NK-92 (cell line): ENCODE measurements at regions not wholly inside any gene's neighbourhood (a gene's known extent, or its start where the extent isn't known, plus 50 kb on each side); places are given as distances from the start of the nearest gene placed in this dataset.
"Not testable (repeated sequence)": the region's sequence is repeated elsewhere in the genome, so short reads cannot be mapped to it uniquely, and the experiment has no call there.

Experiments
- DNase-seq: peaks from one replicate; lab custom pipeline; 2025; ENCODE audit not compliant: unreplicated experiment; lab: John Stamatoyannopoulos, UW

DNA sequence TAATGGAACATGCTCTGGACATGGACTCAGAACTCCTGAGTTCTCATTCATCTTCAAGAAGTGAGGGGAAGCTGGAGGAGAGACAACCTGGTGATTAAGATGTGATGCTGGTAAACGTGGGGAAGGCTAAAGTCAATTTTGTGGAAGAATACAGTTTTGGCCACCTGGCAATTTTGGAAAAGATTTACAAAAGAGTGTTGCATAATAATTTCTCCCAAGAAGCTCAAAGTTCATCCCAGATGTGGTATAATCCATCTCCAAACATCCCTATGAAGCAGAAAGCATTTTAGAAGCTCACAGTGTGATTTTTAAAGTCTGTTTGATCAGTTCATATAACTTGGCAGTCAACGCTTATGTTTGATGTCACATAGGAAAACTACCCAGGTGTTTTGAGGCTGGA is 208.7 kb downstream of the LMX1A start:
- DNase-seq, result no peak

DNA sequence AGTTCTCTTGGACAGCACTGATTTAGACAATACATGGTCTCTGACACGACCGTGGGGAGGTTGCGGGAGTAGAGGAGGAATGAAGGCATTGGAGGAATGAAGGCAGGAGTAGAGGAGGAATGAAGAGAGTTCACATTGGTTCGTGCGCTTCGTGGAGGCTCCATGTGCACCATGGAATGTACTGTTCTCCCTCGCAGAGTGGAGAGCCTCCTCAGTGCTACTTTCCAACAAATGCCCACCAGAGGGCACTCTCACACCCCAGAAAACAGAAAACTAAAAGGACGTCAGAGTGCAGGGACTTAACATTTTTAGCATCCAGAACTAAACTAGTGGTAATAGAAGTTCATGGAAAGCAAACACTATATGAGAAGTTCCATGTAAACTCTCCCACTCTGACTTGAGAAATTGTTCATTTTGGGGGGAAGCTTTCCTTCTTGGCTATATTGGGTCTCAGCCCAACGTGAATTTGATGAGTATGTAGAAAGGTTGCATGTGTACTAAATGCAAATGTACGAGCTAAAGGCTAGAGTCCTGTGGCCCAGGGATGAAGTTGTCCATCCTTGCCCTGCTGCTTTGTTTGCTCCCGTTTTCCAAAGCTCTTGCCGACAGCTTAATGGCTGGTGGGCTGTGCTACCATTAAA is 211.6 kb downstream of the LMX1A start:
- no peak for DNase-seq

DNA sequence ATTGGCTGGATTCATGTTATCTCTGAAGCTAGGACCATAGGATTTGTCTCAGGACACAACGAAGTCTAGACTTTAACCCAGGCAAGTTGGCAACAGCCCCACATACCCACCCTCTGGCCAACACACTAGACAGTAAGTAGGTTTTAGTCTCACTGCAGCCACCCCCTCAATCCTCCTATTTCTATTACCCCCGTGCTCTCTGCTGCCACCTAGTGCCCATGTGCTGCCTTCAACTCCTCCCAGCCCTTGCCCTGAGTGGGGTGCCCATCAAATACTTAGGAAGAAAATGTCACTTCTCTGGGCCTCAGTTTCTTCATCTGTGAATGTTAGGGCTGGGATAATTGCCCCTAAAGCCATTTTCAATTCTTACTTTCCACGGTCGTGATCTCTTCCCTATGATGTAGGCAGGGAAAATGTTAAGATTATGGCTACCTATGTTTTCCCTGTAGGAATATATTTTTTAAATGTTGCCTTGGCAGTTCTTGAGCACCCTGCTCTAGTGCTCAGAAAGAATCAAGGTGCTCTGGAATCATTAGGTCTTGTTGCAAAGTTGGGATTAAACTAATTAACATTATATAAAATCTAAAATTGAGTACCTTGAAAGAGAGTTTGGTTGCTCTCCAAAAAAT is 213.0 kb downstream of the LMX1A start:
- DNase-seq, result no peak

DNA sequence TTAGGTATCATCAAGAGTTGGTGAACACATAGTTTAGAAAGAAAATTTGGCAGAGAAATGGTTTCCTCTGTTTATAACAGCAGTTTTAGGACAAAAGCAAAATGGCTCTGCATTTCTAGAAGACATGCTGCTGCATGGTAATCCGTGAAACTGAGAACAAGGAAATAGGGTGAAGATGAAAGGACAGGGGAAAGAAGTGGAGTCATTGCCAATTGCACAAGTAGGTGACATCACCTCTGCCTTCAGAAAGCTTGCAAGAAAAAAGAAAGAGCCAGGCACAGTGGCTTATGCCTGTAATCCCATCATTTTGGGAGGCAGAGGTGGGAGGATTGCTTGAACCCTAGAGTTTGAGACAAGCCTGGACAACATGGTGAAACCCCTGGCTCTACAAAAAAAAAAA is 217.6 kb downstream of the LMX1A start:
- no peak for DNase-seq

DNA sequence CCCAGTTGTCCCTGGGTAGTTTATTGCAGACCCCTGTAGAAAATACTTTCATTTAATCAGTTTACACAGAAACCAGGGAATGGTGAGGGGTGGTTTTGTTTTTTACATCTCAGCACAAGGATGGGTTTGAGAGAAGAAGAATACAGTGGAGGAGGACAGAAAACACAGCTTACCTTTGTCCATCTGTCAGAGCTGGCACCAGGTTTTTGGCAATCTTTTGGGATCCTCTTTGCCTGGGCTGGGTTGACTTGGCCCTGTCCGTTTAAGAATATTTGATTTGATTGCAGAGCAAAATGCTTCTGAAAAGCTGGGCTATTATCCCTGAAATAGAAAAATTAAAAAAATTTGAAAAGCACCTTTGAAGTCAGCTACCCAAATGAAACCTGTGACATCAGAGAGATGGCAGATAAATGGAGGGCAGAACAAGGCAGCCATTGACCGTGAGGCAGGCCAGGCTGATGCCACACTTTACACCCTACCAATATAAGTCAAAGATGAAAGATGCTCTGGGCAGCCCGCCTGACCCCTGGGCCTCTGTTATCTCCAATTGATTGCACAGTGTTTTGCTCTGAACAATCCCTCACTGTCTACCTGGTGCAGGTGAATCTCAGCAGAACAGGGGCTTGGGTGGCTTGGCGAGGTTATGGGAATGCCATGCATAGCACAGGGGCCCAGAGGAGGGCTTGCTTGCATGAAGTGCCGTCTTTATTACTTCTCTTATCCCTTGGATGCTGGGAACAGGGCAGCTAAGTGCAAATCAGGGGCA is 218.8 kb downstream of the LMX1A start:
- DNase-seq, result no peak

DNA sequence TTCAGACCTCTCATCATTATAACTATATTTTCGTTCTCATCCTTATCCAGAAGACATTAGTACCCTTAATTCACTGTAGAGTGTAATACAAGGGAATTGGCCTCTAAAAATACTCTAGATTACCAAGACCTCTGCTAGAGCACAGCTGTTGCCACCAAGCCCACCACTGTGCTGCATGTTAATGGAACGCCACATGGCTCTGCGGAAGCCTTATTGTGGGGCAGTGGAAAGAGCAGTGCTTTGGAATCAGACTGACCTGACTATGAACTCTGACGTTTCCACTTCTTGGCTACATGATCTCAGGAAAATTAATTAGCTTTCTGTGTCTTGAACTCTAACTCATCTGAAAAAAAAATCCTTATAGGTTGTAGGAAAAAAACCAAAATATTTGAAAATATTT is 222.1 kb downstream of the LMX1A start:
- DNase-seq, result no peak

DNA sequence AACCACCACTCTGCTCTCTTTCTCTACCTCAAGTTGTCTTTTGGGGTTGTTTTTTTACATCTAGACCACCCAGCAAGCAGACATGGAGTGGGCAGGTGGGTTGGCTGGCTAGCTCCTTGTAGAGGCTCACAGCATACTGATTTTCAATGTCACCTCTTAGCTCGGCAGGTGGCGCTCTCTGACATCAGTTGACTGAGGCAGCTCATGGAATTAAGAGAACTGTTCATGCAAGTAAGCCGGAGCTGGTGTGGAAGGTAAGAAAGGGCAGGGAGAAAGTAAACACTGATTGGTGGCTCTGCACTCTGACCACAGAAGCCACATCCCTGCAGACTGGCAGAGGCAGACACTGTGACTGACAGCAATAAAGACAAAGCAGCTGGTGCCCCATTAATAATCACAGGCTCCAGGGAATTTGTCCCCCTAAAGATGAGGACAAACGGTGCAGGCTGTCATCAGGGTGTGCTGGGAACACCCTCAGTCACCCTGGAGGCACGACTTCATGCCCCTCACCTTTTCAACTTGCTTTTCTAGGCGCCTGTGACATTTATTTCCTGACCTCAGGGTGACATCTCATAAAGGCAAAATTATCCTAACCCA is 226.8 kb downstream of the LMX1A start:
- DNase-seq, result peak; percentile 18

DNA sequence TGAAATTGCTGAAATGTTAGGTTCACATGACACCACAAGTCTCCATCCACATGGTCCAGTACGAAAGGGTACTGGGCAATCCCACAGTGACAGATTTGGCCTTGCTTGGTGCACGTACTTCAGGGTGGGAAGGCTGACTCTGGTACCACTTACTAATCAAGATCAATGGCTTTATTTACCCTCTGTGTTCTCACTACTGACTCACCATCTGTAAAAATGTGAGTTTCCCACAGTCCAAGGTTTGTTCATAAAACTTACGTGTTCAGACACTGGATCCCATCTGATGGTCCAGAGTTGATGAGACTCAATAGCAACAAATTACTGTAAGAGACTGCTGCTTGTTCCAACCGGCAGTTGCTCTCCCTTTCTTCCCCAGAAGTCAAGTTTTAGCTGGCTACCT is 231.7 kb downstream of the LMX1A start:
- DNase-seq, result no peak

DNA sequence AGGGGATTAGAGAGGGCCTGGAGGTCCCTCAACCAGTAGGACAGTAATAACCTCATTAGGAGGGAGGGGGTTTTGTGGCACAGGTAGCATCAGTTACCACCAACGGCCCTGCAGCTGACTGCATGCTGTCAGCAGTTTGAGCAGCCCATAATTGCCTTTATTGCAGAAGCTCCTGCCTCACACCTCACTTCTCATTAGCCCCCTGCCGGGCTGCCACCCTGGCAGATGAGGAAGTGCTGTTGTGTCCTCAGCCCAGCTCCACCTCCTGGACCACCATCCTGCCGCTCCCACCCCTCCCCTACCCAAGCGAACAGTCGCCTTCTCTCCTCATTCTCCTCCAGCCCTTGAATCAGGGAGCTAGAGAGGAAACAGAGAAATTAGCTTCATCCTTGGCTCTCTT is 237.4 kb downstream of the LMX1A start:
- DNase-seq, result no peak

DNA sequence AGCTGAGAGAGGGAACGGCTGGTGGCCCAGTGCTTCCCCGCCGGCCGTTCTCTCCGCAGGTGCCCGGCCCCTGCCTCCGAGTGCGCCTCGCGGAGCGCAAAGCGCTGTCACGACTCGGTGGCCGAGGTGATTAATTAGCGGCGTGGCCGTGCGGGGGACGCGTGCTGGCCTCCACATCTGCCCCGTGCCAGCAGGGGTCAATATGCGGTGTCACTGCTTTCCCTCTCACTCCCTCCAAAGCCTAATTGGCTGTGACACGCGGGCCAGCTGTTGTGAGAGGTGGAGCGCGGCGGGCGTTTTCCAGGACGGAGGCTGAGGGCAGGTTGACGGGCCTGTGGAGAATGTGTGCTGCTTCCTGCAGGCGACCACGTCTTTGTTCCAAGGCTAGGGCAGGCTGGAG is 239.0 kb downstream of the LMX1A start:
- no peak for DNase-seq

DNA sequence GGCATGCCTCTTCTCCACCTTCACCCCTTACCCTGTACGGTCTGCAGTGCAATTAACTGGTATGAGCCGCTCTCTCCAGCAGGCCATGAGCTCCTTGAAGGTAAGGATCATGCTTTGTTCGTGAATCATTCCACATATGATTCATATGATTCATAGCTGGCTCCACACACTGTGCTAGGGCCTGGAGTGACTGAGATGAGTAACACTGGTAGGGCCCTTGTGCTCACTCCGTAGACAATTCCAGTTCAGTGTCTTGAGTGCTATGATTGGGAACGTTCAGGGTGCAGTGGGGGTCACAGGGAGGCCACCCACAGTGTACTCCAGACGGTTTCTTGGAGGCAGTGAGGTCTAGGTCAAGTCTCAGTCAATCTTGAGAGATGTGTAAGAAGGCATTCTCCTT is 239.8 kb downstream of the LMX1A start:
- no peak for DNase-seq

DNA sequence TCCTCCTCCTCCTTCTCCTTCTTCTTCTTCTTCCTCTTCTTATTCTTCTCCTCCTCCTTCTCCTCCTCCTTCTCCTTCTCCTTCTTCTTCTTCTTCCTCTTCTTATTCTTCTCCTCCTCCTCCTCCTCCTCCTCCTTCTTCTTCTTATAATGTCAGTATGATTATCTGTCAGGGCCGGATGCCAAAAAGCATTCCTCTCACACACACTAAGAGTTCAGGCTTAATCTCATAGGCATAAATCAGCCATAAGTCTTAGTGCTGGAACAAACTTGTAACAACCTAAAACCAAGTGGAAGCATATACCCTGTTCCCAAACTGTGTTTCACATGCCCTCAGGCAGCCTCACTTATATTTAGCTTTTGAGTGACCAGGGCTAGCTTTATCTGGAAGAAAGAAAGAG is 240.3 kb downstream of the LMX1A start:
- no peak for DNase-seq

DNA sequence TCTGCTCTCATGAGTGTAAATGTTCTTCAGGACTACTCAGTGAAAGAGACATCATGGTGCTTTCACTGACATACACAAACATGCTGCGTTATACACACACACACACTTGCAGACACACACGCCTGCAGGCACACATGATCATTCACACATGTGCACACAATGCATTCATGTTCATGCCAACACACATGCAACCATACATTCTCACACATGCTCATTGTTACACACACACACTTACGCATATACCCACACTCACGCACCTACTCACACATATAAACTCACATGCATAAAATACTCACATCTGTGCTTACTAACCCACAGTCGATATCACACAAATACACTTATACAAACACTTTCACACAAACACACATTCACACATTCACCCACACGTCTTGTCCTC is 241.6 kb downstream of the LMX1A start:
- DNase-seq, result no peak

DNA sequence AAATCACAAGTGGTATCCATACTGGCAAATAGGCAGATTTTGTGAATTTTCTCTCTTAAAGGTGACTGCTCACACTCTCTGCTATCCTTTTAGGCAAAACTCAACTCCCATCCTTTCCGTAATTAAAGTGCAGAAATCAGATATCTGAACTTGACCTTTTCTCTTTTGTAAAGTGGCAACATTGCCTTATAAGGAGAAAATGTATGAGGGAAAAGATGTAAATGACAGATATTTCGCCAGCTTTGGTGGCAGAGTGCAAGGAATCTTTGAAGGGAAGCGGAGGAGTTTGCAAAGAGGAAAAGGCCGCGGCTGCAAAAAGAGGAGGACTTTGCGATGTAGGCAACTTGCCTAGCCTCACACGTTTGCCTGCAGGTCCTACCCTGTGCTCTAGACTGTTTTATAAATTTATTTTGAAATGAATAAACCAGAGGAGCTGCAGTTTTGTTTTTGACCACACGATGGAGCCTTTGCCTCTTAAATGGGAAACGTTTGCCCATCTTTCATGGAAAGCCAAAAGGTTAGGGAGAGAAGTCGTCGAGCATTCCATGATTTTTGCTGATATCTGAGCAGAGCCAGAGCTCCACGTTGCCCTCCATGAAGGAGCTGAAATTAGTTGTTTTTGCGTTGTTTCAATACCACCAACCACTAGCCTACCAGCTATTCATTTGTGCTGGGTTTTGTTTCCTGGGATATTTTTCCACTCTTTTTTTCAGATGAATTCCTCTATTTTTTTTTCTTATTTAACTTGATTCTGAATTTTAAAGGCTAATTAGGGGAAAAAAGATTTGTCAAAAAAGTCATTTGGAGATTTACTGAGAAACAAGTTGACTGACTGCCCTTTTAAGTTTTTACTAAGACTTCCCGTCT is 242.3 kb downstream of the LMX1A start:
- DNase-seq, result no peak

DNA sequence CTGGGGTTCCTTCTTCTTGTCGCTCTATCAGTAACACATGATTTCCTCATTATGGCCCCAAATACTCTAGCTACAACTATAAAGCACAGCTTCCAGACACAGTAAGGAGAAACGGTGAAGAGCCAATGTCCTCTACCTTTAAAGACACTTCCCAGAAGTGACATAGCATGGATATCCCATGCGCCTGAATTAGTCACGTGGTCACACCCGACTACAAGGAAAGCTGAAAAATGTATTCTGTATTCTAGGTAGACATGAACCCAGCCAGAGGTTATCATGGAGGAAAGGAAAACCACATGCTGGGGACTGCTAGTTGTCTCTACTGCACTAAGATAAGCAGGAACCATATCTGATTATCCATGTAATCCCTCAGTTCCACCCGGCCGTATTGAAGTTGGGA is 244.3 kb downstream of the LMX1A start:
- no peak for DNase-seq

DNA sequence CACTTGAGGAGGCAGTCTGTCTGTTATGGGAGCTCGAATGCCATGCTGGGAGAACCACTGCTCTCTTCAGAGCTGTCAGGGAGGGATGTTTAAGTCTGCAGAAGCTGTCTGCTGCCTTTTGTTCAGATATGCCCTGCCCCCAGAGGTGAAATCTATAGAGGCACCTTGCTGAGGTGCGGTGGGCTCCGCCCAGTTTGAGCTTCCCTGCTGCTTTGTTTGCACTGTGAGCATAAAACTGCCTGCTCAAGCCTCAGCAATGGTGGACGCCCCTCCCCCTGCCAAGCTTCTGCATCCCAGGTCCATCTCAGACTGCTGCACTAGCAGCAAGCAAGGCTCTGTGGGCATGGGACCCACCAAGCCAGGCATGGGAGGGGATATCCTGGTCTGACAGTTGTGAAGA is 247.5 kb downstream of the LMX1A start:
- DNase-seq, result no peak

DNA sequence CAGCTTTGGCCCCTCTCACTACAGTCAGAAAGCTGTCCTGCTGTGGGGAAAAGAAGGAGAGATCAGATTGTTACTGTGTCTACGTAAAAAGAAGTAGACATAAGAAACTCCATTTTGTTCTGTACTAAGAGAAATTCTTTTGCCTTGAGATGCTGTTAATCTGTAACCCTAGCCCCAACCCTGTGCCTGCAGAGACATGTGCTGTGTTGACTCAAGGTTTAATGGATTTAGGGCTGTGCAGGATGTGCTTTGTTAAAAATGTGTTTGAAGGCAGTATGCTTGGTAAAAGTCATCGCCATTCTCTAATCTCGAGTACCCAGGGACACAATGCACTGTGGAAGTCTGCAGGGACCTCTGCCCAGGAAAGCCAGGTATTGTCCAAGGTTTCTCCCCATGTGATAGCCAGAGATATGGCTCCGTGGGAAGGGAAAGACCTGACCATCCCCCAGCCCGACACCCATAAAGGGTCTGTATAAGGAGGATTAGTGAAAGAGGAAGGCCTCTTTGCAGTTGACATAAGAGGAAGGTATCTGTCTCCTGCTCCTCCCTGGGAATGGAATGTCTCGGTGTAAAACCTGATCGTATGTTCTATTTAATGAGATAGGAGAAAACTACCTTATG is 263.9 kb downstream of the LMX1A start:
- not testable (repeated sequence) for DNase-seq

DNA sequence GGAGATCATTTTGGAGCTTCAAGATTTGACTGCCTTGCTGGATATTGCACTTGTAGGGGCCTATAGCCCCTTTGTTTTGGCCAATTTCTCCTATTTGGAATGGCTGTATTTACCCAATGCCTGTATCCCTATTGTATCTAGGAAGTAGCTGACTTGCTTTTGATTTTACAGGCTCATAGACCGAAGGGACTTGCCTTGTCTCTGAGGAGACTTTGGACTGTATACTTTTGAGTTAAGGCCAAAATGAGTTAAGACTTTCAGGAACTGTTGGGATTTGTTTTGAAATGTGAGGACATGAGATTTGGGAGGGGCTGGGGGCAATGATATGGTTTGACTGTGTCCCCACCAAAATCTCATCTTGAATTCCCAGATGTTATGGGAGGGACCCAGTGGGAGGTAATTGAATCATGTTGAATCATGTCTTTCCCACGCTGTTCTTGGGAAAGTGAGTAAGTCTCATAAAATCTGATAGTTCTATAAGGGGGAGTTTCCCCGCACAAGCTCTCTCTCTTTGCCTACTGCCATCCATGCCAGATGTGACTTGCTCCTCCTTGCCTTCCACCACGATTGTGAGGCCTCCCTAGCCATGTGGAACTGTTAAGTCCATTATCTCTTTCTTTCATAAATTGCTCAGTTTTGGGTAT is 276.1 kb downstream of the LMX1A start:
- no peak for DNase-seq

DNA sequence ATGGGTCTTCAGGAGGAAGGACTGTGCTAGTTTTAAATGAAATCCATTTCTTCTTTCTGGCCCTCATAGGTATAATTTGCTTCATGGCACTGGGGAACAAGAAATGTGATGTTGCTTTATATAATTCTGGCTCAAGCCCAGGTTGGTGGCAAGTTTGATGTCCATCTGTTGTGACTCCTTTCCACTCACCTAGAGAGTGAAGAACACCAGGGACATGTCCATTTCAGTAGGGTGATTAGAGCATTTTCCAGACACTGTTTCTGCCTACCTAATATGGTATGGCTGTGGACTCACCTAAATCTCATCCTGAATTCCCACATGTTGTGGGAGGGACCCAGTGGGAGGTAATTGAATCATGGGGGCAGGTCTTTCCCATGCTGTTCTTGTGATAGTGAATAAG is 278.1 kb downstream of the LMX1A start:
- no peak for DNase-seq

DNA sequence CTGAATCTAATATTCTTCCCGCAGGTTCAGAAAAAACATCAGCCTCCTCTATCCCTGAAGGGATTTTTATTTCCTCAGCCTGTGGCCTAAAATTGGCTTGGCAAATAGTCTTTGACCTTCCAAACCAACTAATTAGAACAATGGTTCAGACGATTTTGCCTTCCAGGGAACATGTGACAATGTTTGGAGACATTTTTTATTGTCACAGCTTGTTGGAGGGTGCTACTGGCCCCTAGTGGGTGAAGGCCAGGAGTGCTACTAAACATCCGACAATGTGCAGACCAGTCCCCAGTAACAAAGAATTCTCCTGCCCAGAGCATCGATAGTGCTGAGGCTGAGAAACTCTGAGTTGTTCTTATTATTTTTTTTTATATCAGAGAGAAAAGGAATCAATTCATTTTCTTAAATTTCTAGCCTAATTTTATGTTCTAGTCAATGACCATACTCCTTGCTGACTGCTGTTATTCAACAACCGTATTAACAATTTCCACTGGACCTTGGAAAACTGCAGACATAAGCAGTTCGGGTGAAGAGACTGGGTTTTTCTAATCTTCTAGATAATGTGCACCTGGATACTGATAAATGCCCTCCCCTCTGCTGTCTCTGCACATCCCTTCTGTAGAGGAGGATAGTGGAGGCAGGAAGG is 280.7 kb downstream of the LMX1A start:
- no peak for DNase-seq
